GM18520 (cell line): ENCODE measurements at regions not wholly inside any gene's neighbourhood (a gene's known extent, or its start where the extent isn't known, plus 50 kb on each side); places are given as distances from the start of the nearest gene placed in this dataset.

Experiments used
- ATAC-seq: cut with Tn5 transposase; IDR thresholded peaks from one replicate; pipeline ENCODE4 v1.9.1; 2021; ENCODE audit not compliant: unreplicated experiment

DNA sequence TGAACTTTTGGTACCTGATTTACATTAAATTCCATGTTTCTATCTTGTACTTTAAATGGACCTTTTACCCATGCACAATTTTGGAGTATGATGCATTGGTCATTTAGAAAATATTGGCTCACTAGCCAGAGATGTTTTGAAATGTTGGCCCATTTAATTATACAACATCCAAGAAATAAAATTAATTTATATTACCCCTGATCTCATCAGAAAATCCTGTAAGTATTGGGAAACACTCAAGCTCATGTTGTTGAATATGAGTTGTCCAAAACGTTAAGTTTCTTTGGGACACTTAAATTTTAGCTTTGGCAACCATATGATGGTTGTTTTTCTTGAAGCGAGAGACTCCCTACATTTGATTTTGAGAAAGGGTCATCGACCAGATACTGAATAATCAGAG, 492.7 kb downstream of the RPS24 start:
- no peak for ATAC-seq

- no peak for ATAC-seq
These were observed 493.6 kb downstream of the RPS24 start for GRCh38 chr10:78527296-78527695.

- no peak for ATAC-seq
These were observed 495.1 kb downstream of the RPS24 start for GRCh38 chr10:78528749-78529204.

GRCh38 chr10:78529262-78529661, 495.6 kb downstream of the RPS24 start:
- ATAC-seq = no peak

GRCh38 chr10:78531088-78531487, 497.4 kb downstream of the RPS24 start:
- ATAC-seq = no peak

GRCh38 chr10:78532480-78533042, 498.9 kb downstream of the RPS24 start:
- no peak for ATAC-seq

DNA sequence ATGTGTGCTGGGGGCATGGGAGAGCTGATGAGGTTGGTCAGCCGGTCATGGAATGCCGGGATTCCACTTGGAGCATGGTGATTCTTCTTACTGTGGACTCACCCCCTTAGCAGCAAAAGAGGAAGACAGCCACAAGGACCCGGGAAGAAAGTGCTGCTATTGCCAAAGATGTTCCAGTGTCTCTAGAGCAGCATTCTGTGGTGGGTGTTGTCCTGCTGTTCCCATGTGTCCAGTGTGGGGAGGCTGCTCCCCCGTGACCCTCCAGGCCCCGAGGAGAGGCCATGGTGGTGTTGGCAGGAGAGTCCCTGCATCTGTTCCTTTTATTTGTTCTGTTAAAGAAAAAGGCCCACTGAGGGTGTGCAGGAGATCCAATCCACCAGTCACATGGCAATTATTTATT, 499.4 kb downstream of the RPS24 start:
- no peak for ATAC-seq

GRCh38 chr10:78533776-78534175, 500.1 kb downstream of the RPS24 start:
- ATAC-seq = no peak

GRCh38 chr10:78535716-78536218, 502.1 kb downstream of the RPS24 start:
- ATAC-seq = no peak

GRCh38 chr10:78537018-78537417, 503.4 kb downstream of the RPS24 start:
- ATAC-seq = no peak

GRCh38 chr10:78539247-78539766, 505.6 kb downstream of the RPS24 start:
- ATAC-seq = no peak

DNA sequence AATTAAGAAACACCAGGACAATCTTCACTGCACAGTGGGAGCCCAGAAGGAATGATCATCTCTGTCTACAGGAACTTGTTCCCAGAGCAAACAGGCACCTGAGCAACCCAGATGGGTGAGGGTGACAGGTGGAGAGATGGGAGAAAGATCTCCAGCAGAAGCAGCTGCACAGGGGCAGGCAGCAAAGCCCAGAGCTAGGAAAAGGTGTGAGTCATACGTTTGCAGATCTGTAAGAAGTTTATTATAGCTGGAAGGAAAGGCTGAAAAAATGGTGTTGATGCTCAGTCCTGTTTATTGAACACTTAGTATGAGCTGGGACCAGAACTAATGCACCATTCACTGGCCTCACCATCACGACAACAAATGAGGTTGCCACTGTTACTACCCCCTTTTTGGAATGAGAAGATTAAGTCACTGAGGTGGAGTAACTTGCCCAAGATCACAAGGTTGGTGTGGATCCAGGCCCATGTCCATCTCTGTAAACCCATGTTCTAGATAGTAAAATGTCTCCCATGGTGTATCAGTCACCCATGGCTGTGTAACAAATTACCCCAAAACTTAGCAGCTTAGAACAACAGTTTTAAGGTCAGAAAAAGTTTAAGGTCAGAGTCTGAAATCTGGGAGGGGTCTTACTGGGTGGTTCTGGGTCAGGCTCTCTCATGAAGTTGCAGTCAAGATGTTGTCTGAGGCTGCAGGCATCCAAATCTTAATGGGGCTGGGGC, 506.9 kb downstream of the RPS24 start:
- ATAC-seq = no peak

GRCh38 chr10:78541481-78542140, 507.9 kb downstream of the RPS24 start:
- ATAC-seq = no peak

DNA sequence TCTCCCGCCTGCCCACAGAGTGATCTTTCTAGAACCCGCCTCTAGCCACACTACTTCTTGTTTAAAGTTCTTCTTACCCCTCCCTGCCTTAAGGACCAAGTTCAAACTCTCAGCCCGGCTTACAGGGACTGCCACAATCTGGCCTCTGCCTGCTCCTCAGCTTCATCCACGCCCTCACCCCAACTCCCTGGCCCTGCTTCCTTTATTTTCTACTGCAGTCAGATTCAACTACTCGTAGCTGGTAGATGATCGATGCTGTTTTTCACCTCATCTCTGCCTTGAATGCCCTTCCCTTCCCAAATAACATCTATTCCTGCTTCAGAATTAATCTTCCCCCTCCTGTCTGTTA, 508.5 kb downstream of the RPS24 start:
- no peak for ATAC-seq

DNA sequence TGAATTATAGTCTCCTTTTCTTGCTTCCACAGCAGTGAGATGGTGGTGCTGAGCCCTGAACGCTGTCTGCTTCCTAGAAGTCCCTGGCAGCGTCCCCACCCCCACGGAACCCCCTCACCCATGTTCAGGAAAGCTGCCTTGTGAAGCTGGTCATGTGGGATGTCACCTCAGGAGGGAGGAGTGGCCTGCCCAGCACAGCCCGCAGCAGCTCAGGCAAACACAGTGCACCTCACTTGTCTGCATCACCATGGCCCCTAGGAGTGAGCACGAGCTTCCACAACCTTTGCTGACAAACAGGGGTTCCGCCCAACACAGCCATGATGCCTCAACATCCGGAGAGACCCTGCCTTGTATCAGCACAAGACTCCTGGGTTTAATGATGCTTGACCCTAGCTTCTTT, 508.9 kb downstream of the RPS24 start:
- ATAC-seq = no peak

- no peak for ATAC-seq
These were observed 509.5 kb downstream of the RPS24 start for GRCh38 chr10:78543031-78543748.

- no peak for ATAC-seq
These were observed 510.2 kb downstream of the RPS24 start for GRCh38 chr10:78543749-78544362.

DNA sequence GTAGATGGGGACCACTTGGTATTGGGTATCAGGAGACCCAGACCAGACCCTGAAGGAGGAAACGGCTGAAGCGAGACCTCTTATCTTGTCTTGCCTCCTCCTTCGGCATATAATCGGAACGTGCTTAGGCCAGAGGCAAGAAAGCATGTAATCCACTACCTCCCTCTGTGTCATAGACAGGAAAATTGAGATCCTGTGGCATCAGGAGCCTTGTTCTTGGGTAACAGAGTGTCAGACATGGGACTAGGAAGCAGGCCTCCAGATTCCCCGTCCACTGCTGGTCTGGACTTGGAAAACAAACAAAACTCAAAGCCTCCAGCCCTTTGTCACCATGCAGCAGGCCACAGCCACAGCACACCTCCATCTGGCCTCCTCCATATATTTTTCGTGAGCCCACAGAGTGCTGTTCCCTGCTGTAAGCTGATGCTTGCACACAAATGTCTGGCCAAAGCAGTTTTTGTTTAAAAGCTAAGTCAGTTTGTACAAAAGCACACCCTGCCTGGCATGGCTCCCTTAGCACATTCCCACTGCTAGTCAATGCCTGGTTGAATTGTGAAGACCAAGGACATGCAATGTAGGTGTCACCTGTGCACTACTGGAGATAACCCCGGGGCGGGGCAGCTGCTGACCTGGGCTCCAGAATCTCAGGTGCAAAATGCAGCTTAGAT, 510.9 kb downstream of the RPS24 start:
- no peak for ATAC-seq

GRCh38 chr10:78545756-78546155, 512.1 kb downstream of the RPS24 start:
- ATAC-seq = no peak

DNA sequence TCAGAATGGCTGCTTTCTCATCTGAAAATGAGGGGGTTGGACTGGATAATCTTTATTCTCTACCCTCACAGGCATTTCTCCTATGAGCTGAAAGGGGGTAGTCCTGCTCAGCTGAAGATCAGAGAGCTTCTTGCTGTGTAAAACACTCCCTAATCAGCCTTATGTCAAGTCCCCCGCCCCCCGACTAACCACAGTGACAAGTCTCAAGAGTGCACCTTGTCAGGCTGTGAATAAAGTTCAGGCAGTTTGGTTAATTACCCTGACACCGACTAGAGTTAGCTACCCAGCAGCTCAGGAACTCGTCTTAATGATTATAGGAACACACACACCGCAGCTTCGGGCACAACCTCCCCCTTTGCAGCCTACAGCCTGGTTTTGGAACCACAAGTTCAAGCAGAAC, 513.7 kb downstream of the RPS24 start:
- no peak for ATAC-seq
